Mucosa of gallbladder (tissue), 1 donor: ENCODE measurements at regions not wholly inside any gene's neighbourhood (a gene's known extent, or its start where the extent isn't known, plus 50 kb on each side); places are given as distances from the start of the nearest gene placed in this dataset.

ENCODE experiments used
- DNase-seq: peaks from one replicate; pipeline ENCODE4 v3.0.0-alpha.2; 2020; ENCODE audit warnings: low spot score
- donor health status: DM: no; HTN: no; CAD: no.

- no peak for DNase-seq
Measured at GRCh38 chr2:71777946-71778345, 324.6 kb downstream of the DYSF start.

- no peak for DNase-seq
Measured at GRCh38 chr2:71776227-71776626, 322.9 kb downstream of the DYSF start.

GRCh38 chr2:71773218-71773617 is 319.9 kb downstream of the DYSF start:
- no peak for DNase-seq

GRCh38 chr2:71772510-71773172 is 319.3 kb downstream of the DYSF start:
- no peak for DNase-seq

GRCh38 chr2:71767663-71768062 is 314.3 kb downstream of the DYSF start:
- no peak for DNase-seq

- DNase-seq: no peak
Measured at GRCh38 chr2:71759060-71759459, 305.7 kb downstream of the DYSF start.

- DNase-seq: no peak
Measured at GRCh38 chr2:71757351-71757750, 304.0 kb downstream of the DYSF start.

- DNase-seq: no peak
Measured at GRCh38 chr2:71756280-71756906, 303.0 kb downstream of the DYSF start.

GRCh38 chr2:71751590-71751989 is 298.2 kb downstream of the DYSF start:
- DNase-seq: no peak

GRCh38 chr2:71749671-71750101 is 296.3 kb downstream of the DYSF start:
- no peak for DNase-seq

- DNase-seq: no peak
Measured at GRCh38 chr2:71748227-71748626, 294.9 kb downstream of the DYSF start.

- no peak for DNase-seq
Measured at GRCh38 chr2:71747559-71747958, 294.2 kb downstream of the DYSF start.

GRCh38 chr2:71746946-71747501 is 293.7 kb downstream of the DYSF start:
- no peak for DNase-seq

GRCh38 chr2:71744781-71745180 is 291.4 kb downstream of the DYSF start:
- no peak for DNase-seq

GRCh38 chr2:71743995-71744675 is 290.8 kb downstream of the DYSF start:
- DNase-seq: no peak

- DNase-seq: peak; percentile 58
Measured at GRCh38 chr2:71742953-71743601, 289.7 kb downstream of the DYSF start.

GRCh38 chr2:71736986-71737385 is 283.6 kb downstream of the DYSF start:
- DNase-seq: no peak

GRCh38 chr2:71736091-71736861 is 282.9 kb downstream of the DYSF start:
- DNase-seq: no peak
